ENCODE measurements at regions not wholly inside any gene's neighbourhood (a gene's known extent, or its start where the extent isn't known, plus 50 kb on each side); places are given as distances from the start of the nearest gene placed in this dataset.

- TF ChIP-seq CTCF (IDR thresholded peaks at IDR 0.05) (no peak), POLR2A (IDR thresholded peaks at IDR 0.05) (no peak)
These were observed 179.7 kb downstream of the EVA1A start for GRCh38 chr2:75381032-75381431.
